SK-N-SH (cell line): ENCODE measurements at regions not wholly inside any gene's neighbourhood (a gene's known extent, or its start where the extent isn't known, plus 50 kb on each side); places are given as distances from the start of the nearest gene placed in this dataset.

Source experiments
- CTCF ChIA-PET: fragments of 300-600, 350-600 bp; formaldehyde crosslinking; extraction: SDS; loops from one replicate; lab custom pipeline; 2021; lab: Yijun Ruan, JAX
- POLR2A ChIA-PET: fragments of 350-600 bp; sonication (Branson Sonifier 250); formaldehyde crosslinking; extraction: SDS; loops from one replicate; lab custom pipeline; 2020; ENCODE audit warnings: antibody characterized with exemption, inconsistent platforms; lab: Yijun Ruan, JAX
- DNase-seq: peaks from one replicate; pipeline ENCODE4 v3.0.0; 2012
- H2AFZ ChIP-seq: fragments of 200-600 bp; sonication (generic); 2 replicates; pipeline ENCODE4 v1.8.1; 2016; ENCODE audit warnings: antibody characterized with exemption, mild to moderate bottlenecking, low read depth
- H3F3A ChIP-seq: fragments of 200-600 bp; sonication (generic); replicated peaks from 2 replicates; pipeline ENCODE3; 2016; ENCODE audit warnings: antibody characterized with exemption, mild to moderate bottlenecking; ENCODE audit not compliant: insufficient read depth
- H3K27ac ChIP-seq, 2 experiments: fragments of 200-500 bp in 1 of 2; fragments of 200-600 bp in 1 of 2; sonication (Bioruptor generic) in 1 of 2; sonication (generic), shearing (Covaris generic) in 1 of 2; 2 replicates each; pipeline versions ENCODE4 v1.5.1 to v1.6.1; 2014 to 2016; ENCODE audit warnings: low read depth in 2 of 2, inconsistent platforms in 1 of 2, low read length in 1 of 2, mild to moderate bottlenecking in 1 of 2, mixed read lengths in 1 of 2
- H3K27me3 ChIP-seq: fragments of 200-600 bp; sonication (generic), shearing (Covaris generic); 2 replicates; pipeline ENCODE4 v1.6.1; 2016; ENCODE audit warnings: mixed run types; ENCODE audit not compliant: insufficient read depth
- H3K36me3 ChIP-seq, 2 experiments: fragments of 200-500 bp in 1 of 2; fragments of 200-600 bp in 1 of 2; sonication (Bioruptor generic) in 1 of 2; sonication (generic) in 1 of 2; replicated peaks in 1 of 2; 2 replicates each; pipeline versions ENCODE3 to v1.5.1; 2014 to 2016; ENCODE audit warnings: low read length in 1 of 2, mild to moderate bottlenecking in 1 of 2; ENCODE audit not compliant: insufficient read depth in 2 of 2, control insufficient read depth in 1 of 2
- H3K4me1 ChIP-seq, 2 experiments: fragments of 200-500 bp in 1 of 2; fragments of 200-600 bp in 1 of 2; sonication (Bioruptor generic) in 1 of 2; sonication (generic), shearing (Covaris generic) in 1 of 2; 2 replicates each; pipeline versions ENCODE4 v1.5.1 to v1.6.1; 2014 to 2016; ENCODE audit warnings: low read depth in 1 of 2, low read length in 1 of 2, mixed run types in 1 of 2; ENCODE audit not compliant: insufficient read depth in 2 of 2, control insufficient read depth in 1 of 2
- H3K4me2 ChIP-seq: fragments of 200-600 bp; sonication (generic), shearing (Covaris generic); 2 replicates; pipeline ENCODE4 v1.6.1; 2017; ENCODE audit warnings: mixed run types
- H3K4me3 ChIP-seq, 2 experiments: fragments of 200-500 bp in 1 of 2; fragments of 200-600 bp in 1 of 2; sonication (Bioruptor generic) in 1 of 2; sonication (generic), shearing (Covaris generic) in 1 of 2; 2 replicates each; pipeline versions ENCODE4 v1.5.1 to v1.8.1; 2014 to 2016; ENCODE audit warnings: low read depth in 2 of 2, inconsistent platforms in 1 of 2, low read length in 1 of 2, mild to moderate bottlenecking in 1 of 2, mixed read lengths in 1 of 2, moderate library complexity in 1 of 2
- H3K79me2 ChIP-seq: fragments of 200-600 bp; sonication (generic); 2 replicates; pipeline ENCODE4 v1.8.1; 2017; ENCODE audit warnings: mild to moderate bottlenecking; ENCODE audit not compliant: insufficient read depth
- H3K9ac ChIP-seq: fragments of 200-600 bp; sonication (generic); 2 replicates; pipeline ENCODE4 v1.6.1; 2017; ENCODE audit warnings: mixed run types
- H3K9me2 ChIP-seq: fragments of 200-600 bp; sonication (generic); 2 replicates; pipeline ENCODE4 v1.6.1; 2017; ENCODE audit warnings: mixed run types
- H3K9me3 ChIP-seq: fragments of 200-600 bp; sonication (generic); 2 replicates; pipeline ENCODE4 v1.6.1; 2017; ENCODE audit warnings: mixed run types, mild to moderate bottlenecking, moderate library complexity
- H4K20me1 ChIP-seq: fragments of 200-600 bp; sonication (generic); 2 replicates; pipeline ENCODE4 v1.6.1; 2017; ENCODE audit warnings: mild to moderate bottlenecking, mixed run types; ENCODE audit not compliant: insufficient read depth
- CHD2 ChIP-seq: fragments of 150-350 bp; IDR thresholded peaks from 2 replicates; pipeline ENCODE4 v1.6.1; 2018; ENCODE audit warnings: low read length; ENCODE audit not compliant: partially characterized antibody
- ELF1 ChIP-seq: IDR thresholded peaks from 2 replicates; pipeline ENCODE4 v1.4.0; 2012
- EP300 ChIP-seq, 2 experiments: IDR thresholded peaks; 2 replicates each; pipeline versions ENCODE4 v1.4.0 to v1.6.1; 2012; ENCODE audit warnings: borderline replicate concordance in 1 of 2, low read depth in 1 of 2, low read length in 1 of 2
- FOSL2 ChIP-seq: IDR thresholded peaks from 2 replicates; pipeline ENCODE4 v1.4.0; 2012; ENCODE audit warnings: low read depth, mild to moderate bottlenecking, moderate library complexity, borderline replicate concordance
- FOXM1 ChIP-seq: IDR thresholded peaks from 2 replicates; pipeline ENCODE4 v1.4.0; 2012; ENCODE audit warnings: low read depth, mild to moderate bottlenecking
- GATA2 ChIP-seq: sonication (generic); formaldehyde crosslinking; IDR thresholded peaks from 2 replicates; pipeline ENCODE4 v1.5.0; 2020; ENCODE audit warnings: mild to moderate bottlenecking, missing genetic modification reagents
- NFIC ChIP-seq: IDR thresholded peaks from 2 replicates; pipeline ENCODE4 v1.4.0; 2012; ENCODE audit warnings: borderline replicate concordance
- RCOR1 ChIP-seq: fragments of 150-350 bp; IDR thresholded peaks from 2 replicates; pipeline ENCODE4 v1.6.1; 2017; ENCODE audit warnings: antibody characterized with exemption, low read length
- SIN3A ChIP-seq: IDR thresholded peaks from 2 replicates; pipeline ENCODE4 v1.6.1; 2012; ENCODE audit warnings: low read depth, mild to moderate bottlenecking, low read length, moderate library complexity, borderline replicate concordance
- SMC3 ChIP-seq: IDR thresholded peaks from 2 replicates; pipeline ENCODE4 v1.6.1; 2012; ENCODE audit warnings: low read depth, low read length, improper control_type of control experiment
- TAF1 ChIP-seq: IDR thresholded peaks from 2 replicates; pipeline ENCODE4 v1.6.1; 2012; ENCODE audit warnings: low read depth, mild to moderate bottlenecking, low read length, moderate library complexity, borderline replicate concordance
- TEAD4 ChIP-seq: IDR thresholded peaks from 2 replicates; pipeline ENCODE4 v1.4.0; 2012; ENCODE audit warnings: mild to moderate bottlenecking, borderline replicate concordance; ENCODE audit not compliant: insufficient read depth
- TF ChIP-seq, protein P1 (sequence below): IDR thresholded peaks from 2 replicates; pipeline ENCODE4 v1.6.1; 2012; ENCODE audit warnings: mild to moderate bottlenecking, low read depth, low read length, moderate library complexity
- TF ChIP-seq, protein P2 (sequence below): fragments of 150-350 bp; IDR thresholded peaks from 2 replicates; pipeline ENCODE4 v1.6.1; 2017; ENCODE audit warnings: antibody characterized with exemption, low read length, low read depth, borderline replicate concordance
- TF ChIP-seq, protein P3 (sequence below): IDR thresholded peaks from 2 replicates; pipeline ENCODE4 v1.4.0; 2012; ENCODE audit warnings: low read depth, borderline replicate concordance
- TF ChIP-seq, protein P4 (sequence below): fragments of 200-600 bp; sonication (generic); IDR thresholded peaks from 2 replicates; pipeline ENCODE4 v1.6.1; 2017; ENCODE audit warnings: antibody characterized with exemption, mild to moderate bottlenecking, moderate library complexity
- TF ChIP-seq, protein P5 (sequence below): IDR thresholded peaks from 2 replicates; pipeline ENCODE4; 2012

DNA sequence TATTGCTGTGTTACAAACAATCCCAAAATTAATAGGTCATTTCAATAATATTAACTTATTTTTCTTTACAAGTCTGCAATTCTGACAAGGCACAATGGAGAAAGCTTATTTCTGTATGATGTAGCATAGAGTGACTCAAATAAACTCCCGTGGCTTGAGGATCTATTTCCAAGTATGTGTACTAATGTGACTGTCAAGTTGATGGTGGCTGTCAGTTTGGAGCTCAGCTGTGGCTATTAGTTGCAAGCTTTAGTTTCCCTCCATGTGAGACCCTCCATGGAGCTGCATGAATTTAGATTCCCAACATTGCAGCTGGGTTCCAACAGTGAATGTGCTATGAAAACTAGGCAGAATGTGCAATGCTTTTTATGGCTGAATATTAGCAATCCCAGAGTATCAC, 515.5 kb upstream of the GBE1 start (continued):
- TF ChIP-seq TAF1 (no peak), FOXM1 (no peak), SIN3A (no peak), FOSL2 (no peak), NFIC (no peak), CHD2 (no peak), TEAD4 (no peak), SMC3 (no peak)

DNA sequence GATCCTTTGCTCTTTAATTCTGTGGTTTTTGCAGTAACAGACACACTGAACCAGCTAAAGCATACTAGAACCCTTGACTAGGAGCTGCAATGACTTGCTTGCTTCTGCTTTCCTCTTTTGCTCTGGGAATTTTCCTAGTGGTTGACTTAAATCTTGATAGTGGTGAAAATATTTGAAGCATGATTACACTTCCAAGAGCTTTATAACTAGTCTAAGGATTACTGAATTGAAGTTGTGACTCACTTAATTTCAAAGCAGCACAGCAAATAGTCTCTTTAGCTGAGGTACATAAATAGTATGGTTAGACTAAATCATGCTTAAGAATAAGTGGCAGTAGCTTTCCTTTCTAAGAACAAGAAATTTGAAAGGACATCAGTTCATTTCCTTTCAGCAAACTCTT, 513.5 kb upstream of the GBE1 start:
- Histone ChIP-seq H3K9me3 (no peaks in the 10 kb centered on the region), H4K20me1 (no peaks in the 10 kb centered on the region), H3K27me3 (no peaks in the 10 kb centered on the region), H3K9me2 (no peaks in the 10 kb centered on the region), H3K36me3 (no peaks in the 10 kb centered on the region)
- POLR2A ChIA-PET = no interaction called here
- TF ChIP-seq, protein P1, sequence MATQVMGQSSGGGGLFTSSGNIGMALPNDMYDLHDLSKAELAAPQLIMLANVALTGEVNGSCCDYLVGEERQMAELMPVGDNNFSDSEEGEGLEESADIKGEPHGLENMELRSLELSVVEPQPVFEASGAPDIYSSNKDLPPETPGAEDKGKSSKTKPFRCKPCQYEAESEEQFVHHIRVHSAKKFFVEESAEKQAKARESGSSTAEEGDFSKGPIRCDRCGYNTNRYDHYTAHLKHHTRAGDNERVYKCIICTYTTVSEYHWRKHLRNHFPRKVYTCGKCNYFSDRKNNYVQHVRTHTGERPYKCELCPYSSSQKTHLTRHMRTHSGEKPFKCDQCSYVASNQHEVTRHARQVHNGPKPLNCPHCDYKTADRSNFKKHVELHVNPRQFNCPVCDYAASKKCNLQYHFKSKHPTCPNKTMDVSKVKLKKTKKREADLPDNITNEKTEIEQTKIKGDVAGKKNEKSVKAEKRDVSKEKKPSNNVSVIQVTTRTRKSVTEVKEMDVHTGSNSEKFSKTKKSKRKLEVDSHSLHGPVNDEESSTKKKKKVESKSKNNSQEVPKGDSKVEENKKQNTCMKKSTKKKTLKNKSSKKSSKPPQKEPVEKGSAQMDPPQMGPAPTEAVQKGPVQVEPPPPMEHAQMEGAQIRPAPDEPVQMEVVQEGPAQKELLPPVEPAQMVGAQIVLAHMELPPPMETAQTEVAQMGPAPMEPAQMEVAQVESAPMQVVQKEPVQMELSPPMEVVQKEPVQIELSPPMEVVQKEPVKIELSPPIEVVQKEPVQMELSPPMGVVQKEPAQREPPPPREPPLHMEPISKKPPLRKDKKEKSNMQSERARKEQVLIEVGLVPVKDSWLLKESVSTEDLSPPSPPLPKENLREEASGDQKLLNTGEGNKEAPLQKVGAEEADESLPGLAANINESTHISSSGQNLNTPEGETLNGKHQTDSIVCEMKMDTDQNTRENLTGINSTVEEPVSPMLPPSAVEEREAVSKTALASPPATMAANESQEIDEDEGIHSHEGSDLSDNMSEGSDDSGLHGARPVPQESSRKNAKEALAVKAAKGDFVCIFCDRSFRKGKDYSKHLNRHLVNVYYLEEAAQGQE = no peak
- TF ChIP-seq TEAD4 = no peak
- TF ChIP-seq, protein P2, sequence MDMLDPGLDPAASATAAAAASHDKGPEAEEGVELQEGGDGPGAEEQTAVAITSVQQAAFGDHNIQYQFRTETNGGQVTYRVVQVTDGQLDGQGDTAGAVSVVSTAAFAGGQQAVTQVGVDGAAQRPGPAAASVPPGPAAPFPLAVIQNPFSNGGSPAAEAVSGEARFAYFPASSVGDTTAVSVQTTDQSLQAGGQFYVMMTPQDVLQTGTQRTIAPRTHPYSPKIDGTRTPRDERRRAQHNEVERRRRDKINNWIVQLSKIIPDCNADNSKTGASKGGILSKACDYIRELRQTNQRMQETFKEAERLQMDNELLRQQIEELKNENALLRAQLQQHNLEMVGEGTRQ = no peak
- TF ChIP-seq EP300 (IDR thresholded peaks at IDR 0.05; ENCODE audit: borderline replicate concordance in 1 of 2, low read depth in 1 of 2, low read length in 1 of 2) = no peak
- TF ChIP-seq, protein P3, sequence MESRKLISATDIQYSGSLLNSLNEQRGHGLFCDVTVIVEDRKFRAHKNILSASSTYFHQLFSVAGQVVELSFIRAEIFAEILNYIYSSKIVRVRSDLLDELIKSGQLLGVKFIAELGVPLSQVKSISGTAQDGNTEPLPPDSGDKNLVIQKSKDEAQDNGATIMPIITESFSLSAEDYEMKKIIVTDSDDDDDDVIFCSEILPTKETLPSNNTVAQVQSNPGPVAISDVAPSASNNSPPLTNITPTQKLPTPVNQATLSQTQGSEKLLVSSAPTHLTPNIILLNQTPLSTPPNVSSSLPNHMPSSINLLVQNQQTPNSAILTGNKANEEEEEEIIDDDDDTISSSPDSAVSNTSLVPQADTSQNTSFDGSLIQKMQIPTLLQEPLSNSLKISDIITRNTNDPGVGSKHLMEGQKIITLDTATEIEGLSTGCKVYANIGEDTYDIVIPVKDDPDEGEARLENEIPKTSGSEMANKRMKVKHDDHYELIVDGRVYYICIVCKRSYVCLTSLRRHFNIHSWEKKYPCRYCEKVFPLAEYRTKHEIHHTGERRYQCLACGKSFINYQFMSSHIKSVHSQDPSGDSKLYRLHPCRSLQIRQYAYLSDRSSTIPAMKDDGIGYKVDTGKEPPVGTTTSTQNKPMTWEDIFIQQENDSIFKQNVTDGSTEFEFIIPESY = no peak
- TF ChIP-seq ELF1 = no peak
- TF ChIP-seq SIN3A = no peak
- TF ChIP-seq CHD2 = no peak
- TF ChIP-seq RCOR1 = no peak
- no peak for TF ChIP-seq GATA2 (CRISPR knock-in tag)
- TF ChIP-seq, protein P4, sequence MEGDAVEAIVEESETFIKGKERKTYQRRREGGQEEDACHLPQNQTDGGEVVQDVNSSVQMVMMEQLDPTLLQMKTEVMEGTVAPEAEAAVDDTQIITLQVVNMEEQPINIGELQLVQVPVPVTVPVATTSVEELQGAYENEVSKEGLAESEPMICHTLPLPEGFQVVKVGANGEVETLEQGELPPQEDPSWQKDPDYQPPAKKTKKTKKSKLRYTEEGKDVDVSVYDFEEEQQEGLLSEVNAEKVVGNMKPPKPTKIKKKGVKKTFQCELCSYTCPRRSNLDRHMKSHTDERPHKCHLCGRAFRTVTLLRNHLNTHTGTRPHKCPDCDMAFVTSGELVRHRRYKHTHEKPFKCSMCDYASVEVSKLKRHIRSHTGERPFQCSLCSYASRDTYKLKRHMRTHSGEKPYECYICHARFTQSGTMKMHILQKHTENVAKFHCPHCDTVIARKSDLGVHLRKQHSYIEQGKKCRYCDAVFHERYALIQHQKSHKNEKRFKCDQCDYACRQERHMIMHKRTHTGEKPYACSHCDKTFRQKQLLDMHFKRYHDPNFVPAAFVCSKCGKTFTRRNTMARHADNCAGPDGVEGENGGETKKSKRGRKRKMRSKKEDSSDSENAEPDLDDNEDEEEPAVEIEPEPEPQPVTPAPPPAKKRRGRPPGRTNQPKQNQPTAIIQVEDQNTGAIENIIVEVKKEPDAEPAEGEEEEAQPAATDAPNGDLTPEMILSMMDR = no peak
- TF ChIP-seq, protein P5, sequence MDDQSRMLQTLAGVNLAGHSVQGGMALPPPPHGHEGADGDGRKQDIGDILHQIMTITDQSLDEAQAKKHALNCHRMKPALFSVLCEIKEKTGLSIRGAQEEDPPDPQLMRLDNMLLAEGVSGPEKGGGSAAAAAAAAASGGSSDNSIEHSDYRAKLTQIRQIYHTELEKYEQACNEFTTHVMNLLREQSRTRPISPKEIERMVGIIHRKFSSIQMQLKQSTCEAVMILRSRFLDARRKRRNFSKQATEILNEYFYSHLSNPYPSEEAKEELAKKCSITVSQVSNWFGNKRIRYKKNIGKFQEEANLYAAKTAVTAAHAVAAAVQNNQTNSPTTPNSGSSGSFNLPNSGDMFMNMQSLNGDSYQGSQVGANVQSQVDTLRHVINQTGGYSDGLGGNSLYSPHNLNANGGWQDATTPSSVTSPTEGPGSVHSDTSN = no peak
- TF ChIP-seq, all 33 proteins: peak for 0
- no peak for DNase-seq
- Histone ChIP-seq H2AFZ (no peak overlapping the region), H3K4me2 (no peak overlapping the region), H3K79me2 (no peaks in the 10 kb centered on the region), H3K4me1 (no peaks in the 10 kb centered on the region), H3K4me3 (no peak overlapping the region), H3K27ac (no peak overlapping the region), H3F3A (no peaks in the 10 kb centered on the region), H3K9ac (no peak overlapping the region)
- CTCF ChIA-PET = no interaction called here
